MM.1S (cell line): ENCODE measurements at regions not wholly inside any gene's neighbourhood (a gene's known extent, or its start where the extent isn't known, plus 50 kb on each side); places are given as distances from the start of the nearest gene placed in this dataset.
"Not testable (repeated sequence)": the region's sequence is repeated elsewhere in the genome, so short reads cannot be mapped to it uniquely, and the experiment has no call there.

Source experiments
- EZH2 ChIP-seq: fragments of 300-600 bp; sonication (generic); optimal IDR thresholded peaks from 2 replicates; pipeline ENCODE3; 2017; ENCODE audit warnings: low read depth, mild to moderate bottlenecking, antibody characterized with exemption, low read length, mixed read lengths
- TF ChIP-seq, protein P1 (sequence below): fragments of 300-600 bp; sonication (generic); IDR thresholded peaks from 2 replicates; pipeline ENCODE4 v1.5.1; 2016; ENCODE audit warnings: antibody characterized with exemption, low read length, mixed read lengths

DNA sequence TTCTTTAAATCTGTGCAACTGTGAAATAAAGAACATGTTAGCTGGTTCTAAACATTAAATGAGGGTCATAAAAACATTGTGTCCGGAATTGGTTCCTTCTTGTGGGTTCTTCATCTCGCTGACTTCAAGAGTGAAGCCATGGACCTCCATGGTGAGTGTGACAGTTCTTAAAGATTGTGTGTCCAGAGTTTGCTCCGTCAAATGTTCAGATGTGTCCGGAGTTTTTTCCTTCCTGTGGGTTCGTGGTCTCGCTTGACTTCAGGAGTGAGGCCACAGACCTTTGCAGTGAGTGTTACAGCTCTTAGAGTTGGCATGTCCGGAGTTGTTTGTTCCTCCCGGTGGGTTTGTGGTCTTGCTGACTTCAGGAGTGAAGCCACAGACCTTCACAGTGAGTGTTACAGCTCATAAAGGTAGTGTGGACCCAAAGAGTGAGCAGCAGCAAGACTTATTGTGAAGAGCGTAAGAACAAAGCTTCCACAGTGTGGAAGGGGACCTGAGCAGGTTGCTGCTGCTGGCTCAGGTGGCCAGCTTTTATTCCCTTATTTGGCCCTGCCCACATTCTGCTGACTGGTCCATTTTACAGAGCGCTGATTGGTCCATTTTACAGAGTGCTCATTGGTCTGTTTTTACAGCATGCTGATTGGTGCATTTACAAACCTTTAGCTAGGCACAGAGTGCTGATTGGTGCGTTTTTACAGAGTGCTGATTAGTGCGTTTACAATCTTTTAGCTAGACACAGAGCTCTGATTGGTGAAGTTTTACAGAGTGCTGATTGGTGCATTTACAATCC, 579.2 kb downstream of the GBE1 start:
- TF ChIP-seq, protein P1, sequence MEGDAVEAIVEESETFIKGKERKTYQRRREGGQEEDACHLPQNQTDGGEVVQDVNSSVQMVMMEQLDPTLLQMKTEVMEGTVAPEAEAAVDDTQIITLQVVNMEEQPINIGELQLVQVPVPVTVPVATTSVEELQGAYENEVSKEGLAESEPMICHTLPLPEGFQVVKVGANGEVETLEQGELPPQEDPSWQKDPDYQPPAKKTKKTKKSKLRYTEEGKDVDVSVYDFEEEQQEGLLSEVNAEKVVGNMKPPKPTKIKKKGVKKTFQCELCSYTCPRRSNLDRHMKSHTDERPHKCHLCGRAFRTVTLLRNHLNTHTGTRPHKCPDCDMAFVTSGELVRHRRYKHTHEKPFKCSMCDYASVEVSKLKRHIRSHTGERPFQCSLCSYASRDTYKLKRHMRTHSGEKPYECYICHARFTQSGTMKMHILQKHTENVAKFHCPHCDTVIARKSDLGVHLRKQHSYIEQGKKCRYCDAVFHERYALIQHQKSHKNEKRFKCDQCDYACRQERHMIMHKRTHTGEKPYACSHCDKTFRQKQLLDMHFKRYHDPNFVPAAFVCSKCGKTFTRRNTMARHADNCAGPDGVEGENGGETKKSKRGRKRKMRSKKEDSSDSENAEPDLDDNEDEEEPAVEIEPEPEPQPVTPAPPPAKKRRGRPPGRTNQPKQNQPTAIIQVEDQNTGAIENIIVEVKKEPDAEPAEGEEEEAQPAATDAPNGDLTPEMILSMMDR, result not testable (repeated sequence)
- TF ChIP-seq EZH2, result not testable (repeated sequence)
